Endothelial cell of umbilical vein (primary cell): ENCODE measurements at regions not wholly inside any gene's neighbourhood (a gene's known extent, or its start where the extent isn't known, plus 50 kb on each side); places are given as distances from the start of the nearest gene placed in this dataset.

Source experiments
- BruUV-seq: library from RNA; stranded (reverse); fragments of 400-500 nt; replicated peaks from 2 replicates; lab custom pipeline; 2021; lab: Mats Ljungman, UMichigan
- CTCF ChIA-PET: fragments of 300-600, 350-600 bp; sonication (Branson Sonifier 250); formaldehyde crosslinking; loops from one replicate; lab custom pipeline; 2021; ENCODE audit warnings: antibody characterized with exemption, inconsistent platforms; lab: Charles Lee
- POLR2A ChIA-PET: fragments of 300-600, 350-600 bp; sonication (Branson Sonifier 250); formaldehyde crosslinking; loops from one replicate; lab custom pipeline; 2021; ENCODE audit warnings: antibody characterized with exemption, inconsistent platforms; lab: Charles Lee
- DNase-seq: peaks from one replicate; pipeline ENCODE4 v3.0.0-alpha.2; 2011; ENCODE audit warnings: low read depth, low spot score
- FAIRE-seq: peaks from 2 replicates; lab custom pipeline; 2011; peaks lifted over from hg19 to GRCh38; lab: Jason Lieb, UNC
- H2AFZ ChIP-seq: 2 replicates; pipeline ENCODE4 v1.6.0; 2012; ENCODE audit warnings: low read depth, low read length, control low read depth, inconsistent platforms
- H3K27ac ChIP-seq: 2 replicates; pipeline ENCODE4 v1.5.1; 2011; ENCODE audit warnings: low read depth, mild to moderate bottlenecking, control low read depth, low read length, moderate library complexity; ENCODE audit not compliant: insufficient read depth
- H3K27me3 ChIP-seq, 2 experiments: 2 replicates each; pipeline versions ENCODE4 v1.6.0 to v1.6.1; 2011; ENCODE audit warnings: low read length in 2 of 2, mixed read lengths in 1 of 2; ENCODE audit not compliant: control insufficient read depth in 2 of 2, insufficient read depth in 2 of 2
- H3K36me3 ChIP-seq, 2 experiments: 2 replicates in 1 of 2; 3 replicates in 1 of 2; pipeline ENCODE4 v1.5.1; 2011; ENCODE audit warnings: low read length in 2 of 2, mild to moderate bottlenecking in 1 of 2, moderate library complexity in 1 of 2; ENCODE audit not compliant: control insufficient read depth in 2 of 2, insufficient read depth in 2 of 2; ENCODE audit errors: extremely low read depth in 1 of 2
- H3K4me1 ChIP-seq: 3 replicates; pipeline ENCODE4 v1.5.1; 2011; ENCODE audit warnings: mild to moderate bottlenecking, low read length; ENCODE audit not compliant: control insufficient read depth, insufficient read depth; ENCODE audit errors: extremely low read depth
- H3K4me2 ChIP-seq: 2 replicates; pipeline ENCODE4 v1.6.1; 2011; ENCODE audit warnings: low read length, control low read depth, mixed read lengths; ENCODE audit not compliant: insufficient read depth
- H3K4me3 ChIP-seq, 3 experiments: fragments of 200-600 bp in 1 of 3; sonication (generic), shearing (Covaris generic) in 1 of 3; replicated peaks in 1 of 3; 2 replicates each; pipeline ENCODE4 v1.5.1; 2011 to 2016; ENCODE audit warnings: control low read depth in 3 of 3, low read length in 3 of 3, mild to moderate bottlenecking in 2 of 3, inconsistent platforms in 1 of 3, low read depth in 1 of 3, moderate library complexity in 1 of 3; ENCODE audit not compliant: insufficient read depth in 1 of 3
- H3K79me2 ChIP-seq: 2 replicates; pipeline ENCODE4 v1.6.0; 2012; ENCODE audit warnings: low read length, inconsistent platforms; ENCODE audit not compliant: control insufficient read depth, insufficient read depth
- H3K9ac ChIP-seq: replicated peaks from 2 replicates; pipeline ENCODE3; 2011; ENCODE audit warnings: low read length, control low read depth; ENCODE audit not compliant: insufficient read depth; ENCODE audit errors: extremely low read depth
- H3K9me1 ChIP-seq: replicated peaks from 3 replicates; pipeline ENCODE4 v1.6.0; 2011; ENCODE audit warnings: mild to moderate bottlenecking, low read length; ENCODE audit not compliant: control insufficient read depth, insufficient read depth; ENCODE audit errors: extremely low read depth
- H3K9me3 ChIP-seq: replicated peaks from 2 replicates; pipeline ENCODE4 v1.5.1; 2012; ENCODE audit warnings: low read length, inconsistent platforms; ENCODE audit not compliant: control insufficient read depth, insufficient read depth
- H4K20me1 ChIP-seq: replicated peaks from 2 replicates; pipeline ENCODE3; 2011; ENCODE audit warnings: mild to moderate bottlenecking, low read length; ENCODE audit not compliant: control insufficient read depth, insufficient read depth; ENCODE audit errors: extremely low read depth
- EZH2 ChIP-seq: IDR thresholded peaks from 2 replicates; pipeline ENCODE4 v1.6.1; 2012; ENCODE audit warnings: borderline replicate concordance, low read depth, mild to moderate bottlenecking, moderate library complexity, low read length, inconsistent platforms; ENCODE audit not compliant: severe bottlenecking
- FOS ChIP-seq: IDR thresholded peaks from 2 replicates; pipeline ENCODE4 v1.6.1; 2011; ENCODE audit warnings: mild to moderate bottlenecking, low read length, moderate library complexity, borderline replicate concordance; ENCODE audit not compliant: insufficient read depth
- GATA2 ChIP-seq: IDR thresholded peaks from 2 replicates; pipeline ENCODE4 v1.7.0; 2011; ENCODE audit warnings: low read depth, mild to moderate bottlenecking, moderate library complexity, mixed read lengths, low read length; ENCODE audit not compliant: insufficient read length, insufficient read depth
- JUN ChIP-seq: IDR thresholded peaks from 2 replicates; pipeline ENCODE4 v1.6.1; 2011; ENCODE audit warnings: borderline replicate concordance, low read depth; ENCODE audit not compliant: insufficient read length, insufficient read depth
- MYC ChIP-seq: IDR thresholded peaks from one replicate; pipeline ENCODE4 v1.6.1; 2011; ENCODE audit warnings: mild to moderate bottlenecking, low read depth, low read length
- POLR2A ChIP-seq: IDR thresholded peaks from 2 replicates; pipeline ENCODE4 v1.6.1; 2012; ENCODE audit warnings: low read depth, mild to moderate bottlenecking, control low read depth, low read length
- POLR2AphosphoS5 ChIP-seq: IDR thresholded peaks from 2 replicates; pipeline ENCODE4 v1.6.1; 2012; ENCODE audit warnings: low read depth, mild to moderate bottlenecking, control low read depth, low read length, moderate library complexity; ENCODE audit not compliant: insufficient read depth
- dilution Hi-C: fragments of 300-500 bp; cut with MboI; formaldehyde crosslinking; loops from one replicate; pipeline ENCODE4 v1.15.0; 2019; ENCODE audit warnings: low sequenced_read_pairs; ENCODE audit not compliant: extremely low pct_ligation_motif_present
- intact Hi-C: fragments of 100-400 bp; cut with micrococcal nuclease; formaldehyde crosslinking; loops from one replicate; pipeline ENCODE4 v1.10.0; 2022
- TF ChIP-seq, protein P1 (sequence below): IDR thresholded peaks from 2 replicates; pipeline ENCODE4 v1.6.1; 2011; ENCODE audit not compliant: insufficient read depth, insufficient read length
- TF ChIP-seq, protein P2 (sequence below), 2 donors: IDR thresholded peaks; 1 replicate in 1 of 2; 2 replicates in 1 of 2; pipeline ENCODE4 v1.5.1; 2011; ENCODE audit warnings: low read length in 2 of 2, mild to moderate bottlenecking in 2 of 2, moderate library complexity in 2 of 2, control low read depth in 1 of 2, inconsistent platforms in 1 of 2, low read depth in 1 of 2; ENCODE audit not compliant: insufficient read depth in 1 of 2; ENCODE audit errors: extremely low read depth in 1 of 2

DNA sequence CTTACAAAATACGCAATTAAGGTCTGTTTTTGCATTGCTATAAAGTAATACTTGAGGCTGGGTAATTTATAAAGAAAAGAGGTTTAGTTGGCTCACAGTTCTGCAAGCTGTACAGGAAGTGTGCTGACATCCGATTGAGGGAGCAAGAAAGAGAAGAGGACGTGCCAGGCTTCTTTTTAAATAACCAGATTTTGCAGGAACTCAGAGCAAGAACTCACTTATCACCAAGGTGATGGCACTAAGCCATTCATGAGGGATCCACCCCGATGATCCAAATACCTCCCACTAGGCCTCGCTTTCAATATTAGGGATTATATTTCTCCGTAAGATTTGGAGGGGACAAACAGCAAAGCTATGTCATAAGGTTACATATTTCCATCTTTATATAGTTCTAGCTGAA is 456.7 kb downstream of the GLUD2 start:
- intact Hi-C loops = no loop called here
- H4K20me1 ChIP-seq = no peaks in the 10 kb centered on the region
- H3K9me1 ChIP-seq = no peaks in the 10 kb centered on the region
- no peaks in the 10 kb centered on the region for H3K9me3 ChIP-seq
- H3K27me3 ChIP-seq = no peaks in the 10 kb centered on the region
- no peaks in the 10 kb centered on the region for H3K36me3 ChIP-seq
- FAIRE-seq (no peak), DNase-seq (no peak)
- BruUV-seq = no TSS peak
- TF ChIP-seq, protein P1, sequence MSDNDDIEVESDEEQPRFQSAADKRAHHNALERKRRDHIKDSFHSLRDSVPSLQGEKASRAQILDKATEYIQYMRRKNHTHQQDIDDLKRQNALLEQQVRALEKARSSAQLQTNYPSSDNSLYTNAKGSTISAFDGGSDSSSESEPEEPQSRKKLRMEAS = no peak
- TF ChIP-seq, protein P2, sequence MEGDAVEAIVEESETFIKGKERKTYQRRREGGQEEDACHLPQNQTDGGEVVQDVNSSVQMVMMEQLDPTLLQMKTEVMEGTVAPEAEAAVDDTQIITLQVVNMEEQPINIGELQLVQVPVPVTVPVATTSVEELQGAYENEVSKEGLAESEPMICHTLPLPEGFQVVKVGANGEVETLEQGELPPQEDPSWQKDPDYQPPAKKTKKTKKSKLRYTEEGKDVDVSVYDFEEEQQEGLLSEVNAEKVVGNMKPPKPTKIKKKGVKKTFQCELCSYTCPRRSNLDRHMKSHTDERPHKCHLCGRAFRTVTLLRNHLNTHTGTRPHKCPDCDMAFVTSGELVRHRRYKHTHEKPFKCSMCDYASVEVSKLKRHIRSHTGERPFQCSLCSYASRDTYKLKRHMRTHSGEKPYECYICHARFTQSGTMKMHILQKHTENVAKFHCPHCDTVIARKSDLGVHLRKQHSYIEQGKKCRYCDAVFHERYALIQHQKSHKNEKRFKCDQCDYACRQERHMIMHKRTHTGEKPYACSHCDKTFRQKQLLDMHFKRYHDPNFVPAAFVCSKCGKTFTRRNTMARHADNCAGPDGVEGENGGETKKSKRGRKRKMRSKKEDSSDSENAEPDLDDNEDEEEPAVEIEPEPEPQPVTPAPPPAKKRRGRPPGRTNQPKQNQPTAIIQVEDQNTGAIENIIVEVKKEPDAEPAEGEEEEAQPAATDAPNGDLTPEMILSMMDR (IDR thresholded peaks at IDR 0.05; ENCODE audit: extremely low read depth in 1 of 2, insufficient read depth in 1 of 2, low read depth in 1 of 2, low read length in 2 of 2) = no peak
- no peak for TF ChIP-seq MYC
- no peak for TF ChIP-seq POLR2A
- no peak for TF ChIP-seq POLR2AphosphoS5
- TF ChIP-seq FOS = no peak
- no peak for TF ChIP-seq JUN
- TF ChIP-seq EZH2 = no peak
- TF ChIP-seq GATA2 = no peak
- ChIA-PET POLR2A (no interaction called here), CTCF (no interaction called here)
- dilution Hi-C loops = no loop called here
- H3K4me2 ChIP-seq = no peak overlapping the region
- no peaks in the 10 kb centered on the region for H3K79me2 ChIP-seq
- H3K4me1 ChIP-seq = no peaks in the 10 kb centered on the region
- H2AFZ ChIP-seq = no peak overlapping the region
- H3K27ac ChIP-seq = no peak overlapping the region
- no peak overlapping the region for H3K9ac ChIP-seq
- no peak overlapping the region for H3K4me3 ChIP-seq
